Esophagus muscularis mucosa (tissue), 4 donors: ENCODE measurements at regions not wholly inside any gene's neighbourhood (a gene's known extent, or its start where the extent isn't known, plus 50 kb on each side); places are given as distances from the start of the nearest gene placed in this dataset.

Experiments
- DNase-seq: peaks from one replicate; pipeline ENCODE4 v3.0.0-alpha.2; 2017; ENCODE audit errors: extremely low spot score
- H3K27ac ChIP-seq, 4 donors: fragments of 200-600 bp; sonication (generic); replicated peaks in 1 of 4; 1 replicate in 3 of 4; 2 replicates in 1 of 4; pipeline ENCODE4 v1.5.1; 2016 to 2019; ENCODE audit warnings: mild to moderate bottlenecking in 1 of 4
- H3K27me3 ChIP-seq, 4 donors: fragments of 200-600 bp; sonication (generic); one replicate each; pipeline versions ENCODE4 v1.5.1 to v1.6.0; 2016 to 2019
- H3K36me3 ChIP-seq, 4 donors: fragments of 200-600 bp; sonication (generic); one replicate each; pipeline ENCODE4 v1.5.1; 2016 to 2019
- H3K4me1 ChIP-seq, 4 donors: fragments of 200-600 bp; sonication (generic); one replicate each; pipeline ENCODE4 v1.5.1; 2016 to 2019
- H3K4me3 ChIP-seq, 4 donors: fragments of 200-600 bp; sonication (generic); 1 replicate in 2 of 4; 2 replicates in 2 of 4; pipeline ENCODE4 v1.5.1; 2016 to 2019; ENCODE audit warnings: mild to moderate bottlenecking in 4 of 4, moderate library complexity in 1 of 4
- H3K9me3 ChIP-seq, 4 donors: fragments of 200-600 bp; sonication (generic); 1 replicate in 3 of 4; 2 replicates in 1 of 4; pipeline ENCODE4 v1.5.1; 2016 to 2019
- EP300 ChIP-seq: sonication (generic); formaldehyde crosslinking; IDR thresholded peaks from one replicate; pipeline ENCODE4 v1.6.1; 2017; ENCODE audit warnings: antibody characterized with exemption
- POLR2A ChIP-seq: fragments of 450-650 bp; IDR thresholded peaks from one replicate; pipeline ENCODE4 v1.6.1; 2017; ENCODE audit warnings: antibody characterized with exemption, moderate library complexity, mild to moderate bottlenecking, low read depth
- POLR2AphosphoS5 ChIP-seq, 2 donors: sonication (generic); formaldehyde crosslinking; IDR thresholded peaks; one replicate each; pipeline ENCODE4 v1.6.1; 2017; ENCODE audit warnings: antibody characterized with exemption in 2 of 2
- WGBS: methylation state at CpG from one replicate; pipeline ENCODE4 v1.1.5; 2018; 5-methylcytosine and 5-hydroxymethylcytosine counted together
- intact Hi-C: fragments of 100-400 bp; cut with DNase I; formaldehyde crosslinking; loops from one replicate; pipeline ENCODE4 v1.15.1; 2023
- TF ChIP-seq, protein P1 (sequence below), 3 experiments: fragments of 200-600 bp in 2 of 3; fragments of 450-650 bp in 1 of 3; sonication (generic) in 2 of 3; IDR thresholded peaks; one replicate each; pipeline ENCODE4 v1.5.1; 2017 to 2019; ENCODE audit warnings: antibody characterized with exemption in 3 of 3, mild to moderate bottlenecking in 2 of 3, moderate library complexity in 1 of 3

- Histone ChIP-seq H3K9me3 (no peaks in the 10 kb centered on the region), H3K36me3 (no peaks in the 10 kb centered on the region), H3K4me3 (no peak overlapping the region), H3K27me3 (no peaks in the 10 kb centered on the region), H3K4me1 (peaks cover 0 to 27% (median 10%) of the 10 kb centered on the region in 4 donors), H3K27ac (no peak overlapping the region)
- WGBS, result 76% methylated on average over 3 of the region's 3 CpGs
- DNase-seq, result no peak
- no peak for TF ChIP-seq POLR2A
- TF ChIP-seq, protein P1, sequence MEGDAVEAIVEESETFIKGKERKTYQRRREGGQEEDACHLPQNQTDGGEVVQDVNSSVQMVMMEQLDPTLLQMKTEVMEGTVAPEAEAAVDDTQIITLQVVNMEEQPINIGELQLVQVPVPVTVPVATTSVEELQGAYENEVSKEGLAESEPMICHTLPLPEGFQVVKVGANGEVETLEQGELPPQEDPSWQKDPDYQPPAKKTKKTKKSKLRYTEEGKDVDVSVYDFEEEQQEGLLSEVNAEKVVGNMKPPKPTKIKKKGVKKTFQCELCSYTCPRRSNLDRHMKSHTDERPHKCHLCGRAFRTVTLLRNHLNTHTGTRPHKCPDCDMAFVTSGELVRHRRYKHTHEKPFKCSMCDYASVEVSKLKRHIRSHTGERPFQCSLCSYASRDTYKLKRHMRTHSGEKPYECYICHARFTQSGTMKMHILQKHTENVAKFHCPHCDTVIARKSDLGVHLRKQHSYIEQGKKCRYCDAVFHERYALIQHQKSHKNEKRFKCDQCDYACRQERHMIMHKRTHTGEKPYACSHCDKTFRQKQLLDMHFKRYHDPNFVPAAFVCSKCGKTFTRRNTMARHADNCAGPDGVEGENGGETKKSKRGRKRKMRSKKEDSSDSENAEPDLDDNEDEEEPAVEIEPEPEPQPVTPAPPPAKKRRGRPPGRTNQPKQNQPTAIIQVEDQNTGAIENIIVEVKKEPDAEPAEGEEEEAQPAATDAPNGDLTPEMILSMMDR (IDR thresholded peaks at IDR 0.05), result no peak
- TF ChIP-seq EP300, result no peak
- TF ChIP-seq POLR2AphosphoS5 (IDR thresholded peaks at IDR 0.05), result no peak
- intact Hi-C loops, result no loop called here
Observed at GRCh38 chr1:218828125-218828650, 345.5 kb upstream of the LYPLAL1 start.

DNA sequence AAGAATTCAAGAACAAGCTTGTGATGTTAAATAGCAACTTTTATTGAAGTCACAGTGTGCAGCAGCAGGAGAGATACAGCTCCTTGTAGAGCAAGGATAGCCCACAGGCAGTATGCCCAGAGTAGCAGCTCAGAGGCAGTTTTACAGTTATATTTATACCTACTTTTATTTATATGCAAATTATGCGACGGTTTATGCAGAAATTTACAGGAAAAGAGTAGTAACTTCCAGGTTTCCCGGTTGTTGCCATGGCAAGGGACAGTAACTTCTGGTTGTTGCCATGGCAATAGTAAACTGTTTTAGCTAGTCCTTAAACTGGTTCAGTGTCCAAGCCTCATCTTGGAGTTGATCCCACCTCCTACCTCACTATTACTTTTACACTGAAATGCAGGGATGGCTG is 344.6 kb upstream of the LYPLAL1 start:
- 16% methylated on average over 3 of the region's 3 CpGs for WGBS
- no peak for DNase-seq
- H3K9me3 ChIP-seq, result no peaks in the 10 kb centered on the region
- no peaks in the 10 kb centered on the region for H3K27me3 ChIP-seq
- intact Hi-C loops, result no loop called here
- no peak overlapping the region for H3K27ac ChIP-seq
- peaks cover 0 to 33% (median 13%) of the 10 kb centered on the region in 4 donors for H3K4me1 ChIP-seq
- no peak overlapping the region for H3K4me3 ChIP-seq
- no peaks in the 10 kb centered on the region for H3K36me3 ChIP-seq
- TF ChIP-seq, protein P1 (IDR thresholded peaks at IDR 0.05), result no peak
- no peak for TF ChIP-seq POLR2AphosphoS5 (IDR thresholded peaks at IDR 0.05)
- no peak for TF ChIP-seq EP300

- TF ChIP-seq POLR2AphosphoS5 (IDR thresholded peaks at IDR 0.05) (no peak), POLR2A (no peak), EP300 (no peak)
- TF ChIP-seq, protein P1 (IDR thresholded peaks at IDR 0.05), result no peak
- intact Hi-C loops, result no loop called here
- Histone ChIP-seq H3K27ac (no peak overlapping the region), H3K36me3 (no peaks in the 10 kb centered on the region), H3K4me3 (no peak overlapping the region), H3K27me3 (no peaks in the 10 kb centered on the region), H3K4me1 (peaks cover 0 to 14% (median 8%) of the 10 kb centered on the region in 4 donors), H3K9me3 (no peaks in the 10 kb centered on the region)
- no peak for DNase-seq
- 100% methylated on average over 1 of the region's 1 CpG for WGBS
Observed at GRCh38 chr1:218835609-218836008, 338.1 kb upstream of the LYPLAL1 start.

GRCh38 chr1:218836264-218836663 is 337.4 kb upstream of the LYPLAL1 start:
- no peaks in the 10 kb centered on the region for H3K36me3 ChIP-seq
- no peak overlapping the region for H3K27ac ChIP-seq
- no peaks in the 10 kb centered on the region for H3K27me3 ChIP-seq
- H3K4me1 ChIP-seq, result peaks cover 0 to 14% (median 8%) of the 10 kb centered on the region in 4 donors
- TF ChIP-seq EP300, result no peak
- TF ChIP-seq POLR2A, result no peak
- no peak overlapping the region for H3K4me3 ChIP-seq
- H3K9me3 ChIP-seq, result no peaks in the 10 kb centered on the region
- intact Hi-C loops, result no loop called here
- no peak for DNase-seq
- WGBS, result 93% methylated on average over 3 of the region's 3 CpGs

DNA sequence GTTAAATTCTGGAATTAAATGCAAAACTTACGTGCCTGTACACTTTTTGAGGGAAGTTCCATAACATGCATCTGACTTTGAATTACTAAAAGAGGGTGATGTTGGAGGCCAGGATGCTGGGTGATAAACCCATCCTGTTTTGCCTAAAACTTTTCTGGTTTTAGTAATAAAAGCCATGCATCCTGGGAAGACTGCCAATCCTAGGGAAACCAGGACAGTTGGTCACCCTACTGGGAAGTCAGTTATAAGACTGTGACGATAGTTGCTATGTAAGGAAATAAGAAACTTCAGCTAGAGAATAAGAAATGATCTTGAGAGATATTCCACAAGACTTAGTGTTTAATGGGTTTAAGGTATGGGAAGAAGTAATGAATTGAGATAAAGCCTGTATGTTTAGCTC is 336.6 kb upstream of the LYPLAL1 start:
- TF ChIP-seq POLR2A (no peak), POLR2AphosphoS5 (IDR thresholded peaks at IDR 0.05) (no peak), EP300 (no peak)
- TF ChIP-seq, protein P1 (IDR thresholded peaks at IDR 0.05), result no peak
- Histone ChIP-seq H3K27me3 (no peaks in the 10 kb centered on the region), H3K9me3 (no peaks in the 10 kb centered on the region), H3K36me3 (no peaks in the 10 kb centered on the region), H3K27ac (no peak overlapping the region), H3K4me1 (peaks cover 0 to 14% (median 8%) of the 10 kb centered on the region in 4 donors), H3K4me3 (no peak overlapping the region)
- WGBS, result 86% methylated on average over 2 of the region's 2 CpGs
- no peak for DNase-seq
- intact Hi-C loops, result no loop called here
